ENCODE measurements at regions not wholly inside any gene's neighbourhood (a gene's known extent, or its start where the extent isn't known, plus 50 kb on each side); places are given as distances from the start of the nearest gene placed in this dataset.

- DNase-seq (ENCODE audit: low read depth, low spot score) = no peak
Observed at GRCh38 chr1:216822480-216822879, 99.3 kb upstream of the ESRRG start.

GRCh38 chr1:216820345-216820744 is 97.1 kb upstream of the ESRRG start:
- no peak for DNase-seq (ENCODE audit: low read depth, low spot score)

GRCh38 chr1:216818284-216818683 is 95.1 kb upstream of the ESRRG start:
- no peak for DNase-seq (ENCODE audit: low read depth, low spot score)

GRCh38 chr1:216815260-216816131 is 92.3 kb upstream of the ESRRG start:
- no peak for DNase-seq (ENCODE audit: low read depth, low spot score)

GRCh38 chr1:216814576-216815259 is 91.5 kb upstream of the ESRRG start:
- DNase-seq (ENCODE audit: low read depth, low spot score) = no peak

- DNase-seq (ENCODE audit: low read depth, low spot score) = no peak
Observed at GRCh38 chr1:216812966-216813365, 89.7 kb upstream of the ESRRG start.

- no peak for DNase-seq (ENCODE audit: low read depth, low spot score)
Observed at GRCh38 chr1:216809649-216810048, 86.4 kb upstream of the ESRRG start.

- no peak for DNase-seq (ENCODE audit: low read depth, low spot score)
Observed at GRCh38 chr1:216807696-216808095, 84.5 kb upstream of the ESRRG start.

GRCh38 chr1:216805953-216806352 is 82.7 kb upstream of the ESRRG start:
- DNase-seq (ENCODE audit: low read depth, low spot score) = no peak

GRCh38 chr1:216805233-216805632 is 82.0 kb upstream of the ESRRG start:
- no peak for DNase-seq (ENCODE audit: low read depth, low spot score)

- DNase-seq (ENCODE audit: low read depth, low spot score) = no peak
Observed at GRCh38 chr1:216804111-216804510, 80.9 kb upstream of the ESRRG start.

GRCh38 chr1:216794586-216794985 is 71.4 kb upstream of the ESRRG start:
- no peak for DNase-seq (ENCODE audit: low read depth, low spot score)

- no peak for DNase-seq (ENCODE audit: low read depth, low spot score)
Observed at GRCh38 chr1:216793973-216794372, 70.7 kb upstream of the ESRRG start.

GRCh38 chr1:216793303-216793702 is 70.1 kb upstream of the ESRRG start:
- DNase-seq (ENCODE audit: low read depth, low spot score) = no peak

- no peak for DNase-seq (ENCODE audit: low read depth, low spot score)
Observed at GRCh38 chr1:216788671-216789070, 65.4 kb upstream of the ESRRG start.

GRCh38 chr1:216785737-216786136 is 62.5 kb upstream of the ESRRG start:
- DNase-seq (ENCODE audit: low read depth, low spot score) = no peak

GRCh38 chr1:216785221-216785620 is 62.0 kb upstream of the ESRRG start:
- no peak for DNase-seq (ENCODE audit: low read depth, low spot score)

- no peak for DNase-seq (ENCODE audit: low read depth, low spot score)
Observed at GRCh38 chr1:216779686-216780085, 56.5 kb upstream of the ESRRG start.

- DNase-seq (ENCODE audit: low read depth, low spot score) = no peak
Observed at GRCh38 chr1:216778737-216779136, 55.5 kb upstream of the ESRRG start.

GRCh38 chr1:216777148-216777547 is 53.9 kb upstream of the ESRRG start:
- DNase-seq (ENCODE audit: low read depth, low spot score) = no peak
